SIG-M5 treated with dmso at 0.1 percent for 504 hours (cell line): ENCODE measurements at regions not wholly inside any gene's neighbourhood (a gene's known extent, or its start where the extent isn't known, plus 50 kb on each side); places are given as distances from the start of the nearest gene placed in this dataset.

Source experiments
- DNase-seq: peaks from one replicate; lab custom pipeline; 2025; ENCODE audit not compliant: unreplicated experiment; lab: John Stamatoyannopoulos, UW

- DNase-seq, result no peak
Observed at GRCh38 chr7:116145245-116145852, 65.0 kb upstream of the TES start.

- DNase-seq, result no peak
Observed at GRCh38 chr7:116148108-116148507, 62.2 kb upstream of the TES start.

DNA sequence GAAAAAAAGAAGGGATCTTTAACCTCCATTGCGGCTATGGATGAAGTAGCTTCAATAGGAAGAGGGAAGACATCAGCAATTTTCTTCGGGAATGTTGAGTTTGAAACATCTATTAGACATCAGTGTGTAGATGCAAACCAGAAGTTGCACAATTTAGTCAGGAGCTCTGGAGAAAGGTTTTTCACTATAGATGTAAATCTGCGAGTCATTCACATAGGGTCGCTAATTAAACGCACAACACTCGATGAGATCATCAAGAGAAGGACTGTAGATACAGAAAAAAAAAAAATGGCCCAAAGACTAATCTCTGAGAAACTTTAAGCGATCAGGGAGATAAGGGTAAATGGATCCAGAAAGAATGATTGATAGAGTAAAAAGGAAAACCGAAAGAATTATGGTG lies 61.7 kb upstream of the TES start:
- DNase-seq, result no peak

DNA sequence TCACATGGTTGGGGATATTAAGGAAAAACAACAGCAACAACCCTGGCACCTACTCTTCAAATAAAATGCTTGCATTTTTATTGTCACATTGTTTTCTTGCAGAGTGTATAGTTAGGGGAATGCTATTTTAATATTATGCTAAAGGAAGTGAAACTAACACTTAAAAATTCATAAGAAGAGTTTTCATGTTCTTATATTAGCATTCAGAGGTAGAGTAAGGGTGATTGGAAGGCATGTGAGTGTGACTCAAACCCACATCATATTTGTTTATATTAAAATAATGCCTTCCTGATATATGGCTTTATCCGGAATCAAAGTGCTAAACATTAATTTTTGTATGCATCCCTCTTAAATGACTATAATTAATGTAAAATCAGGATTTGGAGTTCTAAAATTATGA lies 59.8 kb upstream of the TES start:
- DNase-seq, result peak; percentile 18

GRCh38 chr7:116152276-116152675 lies 58.1 kb upstream of the TES start:
- DNase-seq, result no peak

- DNase-seq, result no peak
Observed at GRCh38 chr7:116153050-116153449, 57.3 kb upstream of the TES start.

GRCh38 chr7:116159711-116160110 lies 50.6 kb upstream of the TES start:
- peak; percentile 60 for DNase-seq
